ENCODE measurements at regions not wholly inside any gene's neighbourhood (a gene's known extent, or its start where the extent isn't known, plus 50 kb on each side); places are given as distances from the start of the nearest gene placed in this dataset.

DNA sequence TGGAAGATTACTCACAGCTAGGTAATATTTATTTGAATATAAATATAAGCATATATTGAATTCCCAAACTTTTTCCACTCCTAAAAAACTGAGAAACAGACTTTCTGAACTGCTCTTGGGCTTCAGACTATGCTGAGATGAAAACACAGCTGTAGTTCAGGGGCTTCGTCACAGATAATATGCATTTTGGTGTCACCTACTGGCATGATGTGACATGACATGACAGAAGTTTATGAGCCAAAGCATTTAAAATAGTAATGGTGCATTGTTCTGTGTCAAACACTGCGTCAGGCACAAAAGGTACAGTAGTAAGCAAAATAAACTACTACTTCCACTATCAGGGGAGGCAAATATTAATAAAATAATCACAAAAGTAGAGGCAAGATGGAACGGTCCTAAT, 171.3 kb downstream of the BTC start:
- H3K9me3 ChIP-seq: no peaks in the 10 kb centered on the region
- H3K27me3 Mint-ChIP-seq (ENCODE audit: insufficient read depth, unreplicated experiment): no peaks in the 10 kb centered on the region
- peak; percentile 52 to 65 for DNase-seq
- H3K36me3 ChIP-seq (ENCODE audit: control insufficient read depth, insufficient read depth, low read length): no peaks in the 10 kb centered on the region
- intact Hi-C loops (cut with micrococcal nuclease; ENCODE audit: unreplicated experiment): loop anchor here (1.0 kb wide), 8 partner anchors 31 to 303 kb away; partner anchors contain the start of gene AREG
- peak overlapping the region; percentile 19 for H3K4me3 Mint-ChIP-seq (ENCODE audit: unreplicated experiment)
- H3K27me3 ChIP-seq (replicated peaks; ENCODE audit: control insufficient read depth, insufficient read depth, low read length): no peaks in the 10 kb centered on the region
- no TSS peak for BruUV-seq (replicated peaks)
- peak overlapping the region; percentile 86 for H3K27ac Mint-ChIP-seq (ENCODE audit: unreplicated experiment)
- H3K9me3 Mint-ChIP-seq (ENCODE audit: unreplicated experiment): no peaks in the 10 kb centered on the region
- POLR2A ChIA-PET: interaction anchor here (0.6 to 1.4 kb wide), 3 partner anchors 31 to 179 kb away, joined by 3 to 9 read pairs (median 6); no protein-coding TSS in a partner anchor
- peaks cover 94% of the 10 kb centered on the region for H3K4me1 ChIP-seq
- TF ChIP-seq CTCF (IDR thresholded peaks at IDR 0.05; ENCODE audit: insufficient read depth in 1 of 2, low read depth in 1 of 2, low read length in 1 of 2, severe bottlenecking in 1 of 2, unreplicated experiment in 1 of 2): peak; percentile 60 to 65
- no peak overlapping the region for H3K4me3 ChIP-seq (ENCODE audit: low read depth, low read length)
- H3K36me3 Mint-ChIP-seq (ENCODE audit: insufficient read depth, unreplicated experiment): peaks cover 11% of the 10 kb centered on the region
- CTCF ChIA-PET: interaction anchor here (1.0 to 1.7 kb wide), 8 partner anchors 48 to 246 kb away, joined by 3 to 11 read pairs (median 5); partner anchors contain the start of gene AREG
- H3K4me1 Mint-ChIP-seq (ENCODE audit: low read depth, unreplicated experiment): peaks cover 55% of the 10 kb centered on the region

- Mint-ChIP-seq H3K9me3 (ENCODE audit: unreplicated experiment) (no peaks in the 10 kb centered on the region), H3K36me3 (ENCODE audit: insufficient read depth, unreplicated experiment) (peaks cover 11% of the 10 kb centered on the region), H3K27ac (ENCODE audit: unreplicated experiment) (peak overlapping the region; percentile 86), H3K4me3 (ENCODE audit: unreplicated experiment) (no peak overlapping the region), H3K4me1 (ENCODE audit: low read depth, unreplicated experiment) (peaks cover 59% of the 10 kb centered on the region), H3K27me3 (ENCODE audit: insufficient read depth, unreplicated experiment) (no peaks in the 10 kb centered on the region)
- peaks cover 96% of the 10 kb centered on the region for H3K4me1 ChIP-seq
- H3K9me3 ChIP-seq: no peaks in the 10 kb centered on the region
- no peaks in the 10 kb centered on the region for H3K27me3 ChIP-seq (replicated peaks; ENCODE audit: control insufficient read depth, insufficient read depth, low read length)
- TF ChIP-seq CTCF (IDR thresholded peaks at IDR 0.05; ENCODE audit: insufficient read depth in 1 of 2, low read depth in 1 of 2, low read length in 1 of 2, severe bottlenecking in 1 of 2, unreplicated experiment in 1 of 2): no peak
- DNase-seq: no peak
- intact Hi-C loops (cut with micrococcal nuclease; ENCODE audit: unreplicated experiment): no loop called here
- no peaks in the 10 kb centered on the region for H3K36me3 ChIP-seq (ENCODE audit: control insufficient read depth, insufficient read depth, low read length)
- H3K4me3 ChIP-seq (ENCODE audit: low read depth, low read length): no peak overlapping the region
- ChIA-PET POLR2A (interaction anchor here (2.0 kb wide), 1 partner anchor 30 kb away, joined by 6 read pairs; no protein-coding TSS in a partner anchor), CTCF (interaction anchor here (0.6 kb wide), 2 partner anchors 30 to 139 kb away, joined by 3 read pairs; no protein-coding TSS in a partner anchor)
- TSS peak; percentile 7 for BruUV-seq (replicated peaks)
These were observed 169.8 kb downstream of the BTC start for GRCh38 chr4:74624351-74625151.

- no peak overlapping the region for H3K4me3 ChIP-seq (ENCODE audit: low read depth, low read length)
- H3K36me3 Mint-ChIP-seq (ENCODE audit: insufficient read depth, unreplicated experiment): peaks cover 6% of the 10 kb centered on the region
- H3K9me3 ChIP-seq: no peaks in the 10 kb centered on the region
- peak overlapping the region; percentile 63 for H3K27ac Mint-ChIP-seq (ENCODE audit: unreplicated experiment)
- no peak for TF ChIP-seq CTCF (IDR thresholded peaks at IDR 0.05; ENCODE audit: insufficient read depth in 1 of 2, low read depth in 1 of 2, low read length in 1 of 2, severe bottlenecking in 1 of 2, unreplicated experiment in 1 of 2)
- no peaks in the 10 kb centered on the region for H3K27me3 Mint-ChIP-seq (ENCODE audit: insufficient read depth, unreplicated experiment)
- peaks cover 96% of the 10 kb centered on the region for H3K4me1 ChIP-seq
- no peaks in the 10 kb centered on the region for H3K27me3 ChIP-seq (replicated peaks; ENCODE audit: control insufficient read depth, insufficient read depth, low read length)
- no peaks in the 10 kb centered on the region for H3K36me3 ChIP-seq (ENCODE audit: control insufficient read depth, insufficient read depth, low read length)
- no peak for DNase-seq
- no peak overlapping the region for H3K4me3 Mint-ChIP-seq (ENCODE audit: unreplicated experiment)
- peaks cover 10% of the 10 kb centered on the region for H3K9me3 Mint-ChIP-seq (ENCODE audit: unreplicated experiment)
- ChIA-PET POLR2A (no interaction called here), CTCF (no interaction called here)
- peaks cover 63% of the 10 kb centered on the region for H3K4me1 Mint-ChIP-seq (ENCODE audit: low read depth, unreplicated experiment)
- no TSS peak for BruUV-seq (replicated peaks)
- intact Hi-C loops (cut with micrococcal nuclease; ENCODE audit: unreplicated experiment): no loop called here
These were observed 168.3 kb downstream of the BTC start for GRCh38 chr4:74625981-74626380.
